ENCODE measurements at regions not wholly inside any gene's neighbourhood (a gene's known extent, or its start where the extent isn't known, plus 50 kb on each side); places are given as distances from the start of the nearest gene placed in this dataset.
"Not testable (repeated sequence)": the region's sequence is repeated elsewhere in the genome, so short reads cannot be mapped to it uniquely, and the experiment has no call there.

DNA sequence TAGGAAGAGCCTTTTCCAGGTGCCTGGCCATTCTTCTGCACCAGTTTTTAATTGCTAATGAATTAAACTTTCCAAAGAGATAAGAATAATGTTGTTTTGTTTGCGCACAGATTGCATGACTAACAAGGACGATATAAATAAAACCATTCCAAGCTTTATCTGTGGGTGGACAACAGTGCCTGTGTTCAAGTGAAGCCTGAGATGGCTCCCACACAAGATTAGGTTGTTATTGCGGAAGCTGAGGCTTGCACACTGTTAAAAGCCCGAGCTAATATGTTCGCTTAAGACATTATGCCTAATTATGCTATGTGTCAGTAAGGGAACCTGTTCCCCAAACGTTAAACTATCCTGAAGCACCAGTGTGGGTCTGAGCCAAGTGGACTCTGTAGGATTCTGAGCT is 58.5 kb upstream of the NBPF11 start:
- H3K4me1 ChIP-seq (replicated peaks in 1 of 2); H3K27ac ChIP-seq; in situ Hi-C loops (cut with MboI; ENCODE audit: low pct_unique_long_range_greater_than_20kb in 2 of 9, low sequenced_read_pairs in 9 of 9, unreplicated experiment in 9 of 9); H3K4me3 ChIP-seq: not testable (repeated sequence)
- no CpG with 5 or more reads among the region's 6 CpGs for WGBS, 10 experiments
- peak in 1 of 8 experiments; percentile 20 for ATAC-seq (replicated peaks in 6 of 8)

GRCh38 chr1:148210166-148210565 is 58.1 kb upstream of the NBPF11 start:
- ATAC-seq (replicated peaks in 6 of 8); H3K4me1 ChIP-seq (replicated peaks in 1 of 2); H3K4me3 ChIP-seq; H3K27ac ChIP-seq; in situ Hi-C loops (cut with MboI; ENCODE audit: low pct_unique_long_range_greater_than_20kb in 2 of 9, low sequenced_read_pairs in 9 of 9, unreplicated experiment in 9 of 9): not testable (repeated sequence)
- no CpG with 5 or more reads among the region's 4 CpGs for WGBS, 10 experiments

DNA sequence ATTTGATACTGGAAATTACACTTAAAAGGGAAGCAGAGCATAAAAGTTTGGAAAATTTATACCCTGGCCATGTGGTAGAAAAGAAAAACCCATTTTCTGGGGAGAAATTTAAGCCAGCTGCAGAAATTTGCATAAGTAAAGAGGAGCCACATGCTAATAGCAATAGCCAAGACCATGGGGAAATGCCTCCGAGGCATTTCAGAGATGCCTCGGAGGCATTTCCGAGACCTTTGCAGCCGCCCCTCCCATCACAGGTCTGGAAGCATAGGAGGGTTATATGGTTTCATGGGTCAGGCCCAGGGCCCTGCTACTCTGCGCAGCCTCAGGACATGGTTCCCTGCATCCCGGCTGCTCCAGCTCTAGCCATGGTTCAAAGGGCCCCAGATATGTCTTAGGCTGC is 49.9 kb upstream of the NBPF11 start:
- in situ Hi-C loops (cut with MboI; ENCODE audit: low pct_unique_long_range_greater_than_20kb in 2 of 9, low sequenced_read_pairs in 9 of 9, unreplicated experiment in 9 of 9): not testable (repeated sequence)

More for the DNA sequence above, 49.9 kb upstream of the NBPF11 start:
- not testable (repeated sequence) for H3K4me1 ChIP-seq (replicated peaks in 1 of 2); H3K27ac ChIP-seq; H3K4me3 ChIP-seq
- peak in 3 of 8 experiments; percentile 68 to 71 (median 70) for ATAC-seq (replicated peaks in 6 of 8)
- WGBS, 10 experiments: no CpG with 5 or more reads among the region's 6 CpGs

Measured in motor neuron (in vitro differentiated cells).